ENCODE measurements at regions not wholly inside any gene's neighbourhood (a gene's known extent, or its start where the extent isn't known, plus 50 kb on each side); places are given as distances from the start of the nearest gene placed in this dataset.

DNA sequence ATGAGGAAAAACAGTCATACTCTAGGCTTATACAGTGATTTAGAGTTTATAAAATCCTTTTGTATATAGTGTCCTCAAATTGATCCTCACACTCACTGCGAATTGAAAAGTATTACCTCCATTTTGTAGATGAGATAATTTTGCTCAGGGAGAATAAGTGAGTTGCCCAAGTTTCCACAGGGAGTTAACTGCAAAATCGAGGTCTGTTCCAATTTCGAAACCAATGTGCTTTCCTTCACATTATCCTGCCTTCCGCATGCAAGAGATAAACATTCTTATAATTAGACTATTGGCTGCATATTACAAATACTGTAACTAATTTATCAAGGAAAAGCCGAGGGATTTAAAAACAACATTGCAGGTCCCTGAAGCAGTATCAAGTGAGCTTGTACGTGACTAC is 667.0 kb downstream of the SQOR start:
- Mint-ChIP-seq H3K27me3 (ENCODE audit: low read depth) (peaks cover 7% of the 10 kb centered on the region), H3K9me3 (no peaks in the 10 kb centered on the region), H3K36me3 (ENCODE audit: low read depth) (no peaks in the 10 kb centered on the region), H3K27ac (ENCODE audit: unreplicated experiment) (no peak overlapping the region), H3K4me1 (peaks cover 4% of the 10 kb centered on the region), H3K4me3 (no peak overlapping the region)
- no peak for DNase-seq (ENCODE audit: low read depth, low spot score)
- TF ChIP-seq, protein P1, sequence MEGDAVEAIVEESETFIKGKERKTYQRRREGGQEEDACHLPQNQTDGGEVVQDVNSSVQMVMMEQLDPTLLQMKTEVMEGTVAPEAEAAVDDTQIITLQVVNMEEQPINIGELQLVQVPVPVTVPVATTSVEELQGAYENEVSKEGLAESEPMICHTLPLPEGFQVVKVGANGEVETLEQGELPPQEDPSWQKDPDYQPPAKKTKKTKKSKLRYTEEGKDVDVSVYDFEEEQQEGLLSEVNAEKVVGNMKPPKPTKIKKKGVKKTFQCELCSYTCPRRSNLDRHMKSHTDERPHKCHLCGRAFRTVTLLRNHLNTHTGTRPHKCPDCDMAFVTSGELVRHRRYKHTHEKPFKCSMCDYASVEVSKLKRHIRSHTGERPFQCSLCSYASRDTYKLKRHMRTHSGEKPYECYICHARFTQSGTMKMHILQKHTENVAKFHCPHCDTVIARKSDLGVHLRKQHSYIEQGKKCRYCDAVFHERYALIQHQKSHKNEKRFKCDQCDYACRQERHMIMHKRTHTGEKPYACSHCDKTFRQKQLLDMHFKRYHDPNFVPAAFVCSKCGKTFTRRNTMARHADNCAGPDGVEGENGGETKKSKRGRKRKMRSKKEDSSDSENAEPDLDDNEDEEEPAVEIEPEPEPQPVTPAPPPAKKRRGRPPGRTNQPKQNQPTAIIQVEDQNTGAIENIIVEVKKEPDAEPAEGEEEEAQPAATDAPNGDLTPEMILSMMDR (conservative IDR thresholded peaks at IDR 0.05), result no peak

DNA sequence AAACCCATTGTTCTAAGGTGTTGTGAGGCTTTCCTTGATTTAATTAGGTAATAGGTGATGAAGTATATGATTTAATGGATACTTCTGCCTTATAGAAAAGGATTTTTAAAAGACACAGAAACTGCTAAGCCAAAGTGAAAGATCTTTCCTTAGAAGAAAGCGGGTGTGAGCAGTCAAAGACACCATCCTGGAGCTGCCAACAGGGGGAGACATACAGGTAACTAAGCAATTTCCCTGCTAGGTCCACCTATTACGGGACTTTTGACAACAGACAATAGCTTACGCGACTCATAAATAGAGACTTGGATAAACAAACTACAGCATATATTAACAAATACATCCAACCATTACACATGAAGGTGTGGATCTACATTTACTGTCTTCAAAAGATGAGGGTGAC is 669.5 kb downstream of the SQOR start:
- H3K9me3 Mint-ChIP-seq, result no peaks in the 10 kb centered on the region
- DNase-seq (ENCODE audit: low read depth, low spot score), result no peak
- no peak overlapping the region for H3K27ac Mint-ChIP-seq (ENCODE audit: unreplicated experiment)

DNA sequence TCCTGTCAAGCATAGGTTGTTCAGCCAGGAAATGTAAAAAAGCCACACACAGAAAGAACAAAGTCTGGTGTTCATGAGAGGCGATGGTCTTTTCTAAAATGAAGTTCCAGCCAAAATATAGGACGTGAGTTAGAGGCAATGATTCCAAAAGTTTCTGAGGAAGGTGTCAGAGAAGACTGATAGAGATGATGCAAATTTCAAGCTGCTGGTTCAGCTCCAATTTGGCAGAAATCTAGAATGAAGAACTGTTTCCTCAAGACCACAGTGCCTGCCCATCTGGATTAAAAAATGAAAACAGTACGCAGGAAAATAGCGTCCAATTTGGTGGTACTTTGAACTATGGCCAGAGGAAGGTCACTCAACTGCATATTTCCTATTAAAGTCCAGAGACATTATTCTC is 672.9 kb downstream of the SQOR start:
- no peak overlapping the region for H3K4me3 Mint-ChIP-seq
- TF ChIP-seq, protein P1 (conservative IDR thresholded peaks at IDR 0.05), result no peak
- no peaks in the 10 kb centered on the region for H3K27me3 Mint-ChIP-seq (ENCODE audit: low read depth)
- no peaks in the 10 kb centered on the region for H3K36me3 Mint-ChIP-seq (ENCODE audit: low read depth)
- H3K4me1 Mint-ChIP-seq, result no peaks in the 10 kb centered on the region
- H3K27ac Mint-ChIP-seq (ENCODE audit: unreplicated experiment), result no peak overlapping the region
- no peaks in the 10 kb centered on the region for H3K9me3 Mint-ChIP-seq
- DNase-seq (ENCODE audit: low read depth, low spot score), result no peak

More for the DNA sequence above, 669.5 kb downstream of the SQOR start:
- H3K4me3 Mint-ChIP-seq, result no peak overlapping the region
- no peaks in the 10 kb centered on the region for H3K36me3 Mint-ChIP-seq (ENCODE audit: low read depth)
- H3K4me1 Mint-ChIP-seq, result no peaks in the 10 kb centered on the region
- H3K27me3 Mint-ChIP-seq (ENCODE audit: low read depth), result peaks cover 3% of the 10 kb centered on the region
- TF ChIP-seq, protein P1 (conservative IDR thresholded peaks at IDR 0.05), result peak; percentile 67

DNA sequence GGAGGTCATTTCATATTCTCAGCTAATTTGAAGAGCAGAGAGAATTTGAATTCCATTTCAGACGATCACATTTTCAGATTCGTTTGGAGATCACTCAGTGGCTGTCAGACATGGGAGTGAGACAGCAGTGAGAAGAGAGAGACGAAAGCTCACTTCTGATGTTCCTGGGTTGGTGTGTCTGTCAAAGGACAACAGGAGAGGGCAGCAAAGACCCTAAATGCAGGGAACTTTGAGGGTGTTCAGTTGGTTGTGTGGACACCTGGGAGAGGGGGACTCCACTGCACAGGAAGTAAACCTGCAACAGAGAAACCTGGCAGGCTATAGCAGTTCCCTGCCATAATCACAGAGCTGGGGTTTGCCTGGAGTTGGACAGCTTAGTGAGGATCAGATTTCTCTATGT is 675.1 kb downstream of the SQOR start:
- Mint-ChIP-seq H3K4me3 (no peak overlapping the region), H3K4me1 (no peaks in the 10 kb centered on the region), H3K27me3 (ENCODE audit: low read depth) (no peaks in the 10 kb centered on the region), H3K9me3 (no peaks in the 10 kb centered on the region), H3K36me3 (ENCODE audit: low read depth) (no peaks in the 10 kb centered on the region), H3K27ac (ENCODE audit: unreplicated experiment) (no peak overlapping the region)
- TF ChIP-seq, protein P1 (conservative IDR thresholded peaks at IDR 0.05), result no peak
- DNase-seq (ENCODE audit: low read depth, low spot score), result no peak

DNA sequence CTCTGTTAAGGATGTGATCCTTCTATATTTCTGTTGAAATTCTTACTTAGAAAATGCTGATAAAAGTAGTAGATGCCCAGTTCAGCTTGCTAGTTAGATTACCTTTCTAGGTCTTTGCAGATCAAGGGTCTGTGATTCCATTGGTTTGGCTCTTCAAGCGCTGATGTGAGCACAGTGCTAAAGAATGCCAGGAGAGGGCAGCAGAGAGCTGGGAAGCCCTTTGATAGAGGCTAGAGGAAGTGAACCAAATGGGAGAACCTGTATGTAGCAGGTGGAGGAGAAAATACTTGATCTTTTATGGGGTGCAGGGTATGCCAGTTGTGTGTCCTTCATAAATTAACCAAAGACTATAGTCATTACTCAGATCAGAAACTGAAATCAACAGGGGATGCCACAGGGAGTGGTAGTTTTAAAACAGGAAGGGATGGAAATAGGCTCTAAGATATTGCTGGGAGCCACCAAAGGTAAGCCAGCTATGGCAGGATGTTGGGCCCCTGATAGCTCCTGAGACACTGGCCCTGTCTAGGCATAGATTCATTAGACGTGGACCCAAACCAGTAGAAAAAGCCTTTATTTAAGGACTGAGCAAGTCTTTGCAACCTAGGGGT is 677.4 kb downstream of the SQOR start:
- TF ChIP-seq, protein P1 (conservative IDR thresholded peaks at IDR 0.05), result peak; percentile 91
- peak; percentile 83 for DNase-seq (ENCODE audit: low read depth, low spot score)
- Mint-ChIP-seq H3K4me3 (no peak overlapping the region), H3K27ac (ENCODE audit: unreplicated experiment) (no peak overlapping the region), H3K27me3 (ENCODE audit: low read depth) (no peaks in the 10 kb centered on the region), H3K36me3 (ENCODE audit: low read depth) (no peaks in the 10 kb centered on the region), H3K4me1 (peaks cover 2% of the 10 kb centered on the region), H3K9me3 (no peaks in the 10 kb centered on the region)
